Stimulated activated CD4-positive, alpha-beta T cell treated with anti-CD3 and anti-CD28 coated beads, Interleukin-2, amount 100 ng/mL, for 24 hours (primary cell): ENCODE measurements at regions not wholly inside any gene's neighbourhood (a gene's known extent, or its start where the extent isn't known, plus 50 kb on each side); places are given as distances from the start of the nearest gene placed in this dataset.
"Not testable (repeated sequence)": the region's sequence is repeated elsewhere in the genome, so short reads cannot be mapped to it uniquely, and the experiment has no call there.

ENCODE experiments used
- DNase-seq, 2 donors: peaks; one replicate each; pipeline ENCODE4 v3.0.0-alpha.2; 2020

- DNase-seq: no peak
Measured at GRCh38 chr20:24840121-24840713, 108.9 kb upstream of the CST7 start.

GRCh38 chr20:24842274-24842917 is 106.7 kb upstream of the CST7 start:
- no peak for DNase-seq

- no peak for DNase-seq
Measured at GRCh38 chr20:24842918-24843715, 106.0 kb upstream of the CST7 start.

GRCh38 chr20:24850176-24850575 is 98.9 kb upstream of the CST7 start:
- DNase-seq: no peak

- no peak for DNase-seq
Measured at GRCh38 chr20:24851346-24852019, 97.6 kb upstream of the CST7 start.

GRCh38 chr20:24853916-24854315 is 95.2 kb upstream of the CST7 start:
- no peak for DNase-seq

GRCh38 chr20:24855848-24856247 is 93.2 kb upstream of the CST7 start:
- no peak for DNase-seq

- not testable (repeated sequence) for DNase-seq
Measured at GRCh38 chr20:24858500-24858899, 90.6 kb upstream of the CST7 start.

GRCh38 chr20:24859539-24859938 is 89.5 kb upstream of the CST7 start:
- no peak for DNase-seq

GRCh38 chr20:24862186-24862585 is 86.9 kb upstream of the CST7 start:
- DNase-seq: no peak

GRCh38 chr20:24862606-24863005 is 86.5 kb upstream of the CST7 start:
- DNase-seq: no peak

- DNase-seq: no peak
Measured at GRCh38 chr20:24863356-24863755, 85.7 kb upstream of the CST7 start.

GRCh38 chr20:24866008-24866407 is 83.1 kb upstream of the CST7 start:
- DNase-seq: no peak

- DNase-seq: no peak
Measured at GRCh38 chr20:24866742-24867141, 82.3 kb upstream of the CST7 start.

- no peak for DNase-seq
Measured at GRCh38 chr20:24867556-24867955, 81.5 kb upstream of the CST7 start.

- DNase-seq: no peak
Measured at GRCh38 chr20:24868396-24868927, 80.6 kb upstream of the CST7 start.

GRCh38 chr20:24868959-24869358 is 80.1 kb upstream of the CST7 start:
- DNase-seq: no peak

- no peak for DNase-seq
Measured at GRCh38 chr20:24870057-24870456, 79.0 kb upstream of the CST7 start.

- no peak for DNase-seq
Measured at GRCh38 chr20:24870881-24871280, 78.2 kb upstream of the CST7 start.

GRCh38 chr20:24871480-24872213 is 77.4 kb upstream of the CST7 start:
- DNase-seq: no peak

GRCh38 chr20:24872291-24873024 is 76.6 kb upstream of the CST7 start:
- DNase-seq: no peak
